ENCODE measurements at regions not wholly inside any gene's neighbourhood (a gene's known extent, or its start where the extent isn't known, plus 50 kb on each side); places are given as distances from the start of the nearest gene placed in this dataset.

DNA sequence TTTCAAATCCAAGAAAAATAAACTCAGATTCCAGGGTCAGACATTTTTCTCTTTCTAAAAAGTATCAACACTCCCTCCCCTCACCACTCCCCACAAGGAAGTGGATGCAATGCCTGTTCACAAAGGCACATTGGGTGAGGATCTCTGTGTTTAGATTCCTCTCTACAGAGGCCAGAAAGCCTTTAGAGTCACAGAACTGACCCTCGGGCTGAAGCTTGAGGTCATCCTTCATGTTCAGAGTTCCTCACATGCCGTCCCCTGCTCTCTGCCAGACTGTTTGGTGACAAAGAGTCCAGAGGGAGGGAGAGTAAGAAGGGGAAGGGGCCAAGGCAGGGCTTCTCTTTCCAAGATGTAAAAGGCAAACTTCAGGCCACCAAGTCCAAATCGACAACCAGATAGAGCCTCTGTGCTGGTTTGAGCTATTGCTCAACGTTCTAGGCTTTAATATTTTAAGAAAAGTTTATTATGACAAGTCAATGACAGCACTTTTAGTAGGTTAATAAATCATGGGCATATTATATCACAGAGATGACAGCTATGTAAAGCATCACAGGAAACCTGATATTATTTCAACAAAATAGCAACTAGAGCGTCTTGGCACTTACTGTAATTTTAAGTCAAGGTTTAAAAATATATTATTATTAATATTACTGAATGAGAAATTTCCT, 269.4 kb downstream of the ETAA1 start:
- TF ChIP-seq POLR2A (IDR thresholded peaks at IDR 0.05): no peak
- TF ChIP-seq, protein P1, sequence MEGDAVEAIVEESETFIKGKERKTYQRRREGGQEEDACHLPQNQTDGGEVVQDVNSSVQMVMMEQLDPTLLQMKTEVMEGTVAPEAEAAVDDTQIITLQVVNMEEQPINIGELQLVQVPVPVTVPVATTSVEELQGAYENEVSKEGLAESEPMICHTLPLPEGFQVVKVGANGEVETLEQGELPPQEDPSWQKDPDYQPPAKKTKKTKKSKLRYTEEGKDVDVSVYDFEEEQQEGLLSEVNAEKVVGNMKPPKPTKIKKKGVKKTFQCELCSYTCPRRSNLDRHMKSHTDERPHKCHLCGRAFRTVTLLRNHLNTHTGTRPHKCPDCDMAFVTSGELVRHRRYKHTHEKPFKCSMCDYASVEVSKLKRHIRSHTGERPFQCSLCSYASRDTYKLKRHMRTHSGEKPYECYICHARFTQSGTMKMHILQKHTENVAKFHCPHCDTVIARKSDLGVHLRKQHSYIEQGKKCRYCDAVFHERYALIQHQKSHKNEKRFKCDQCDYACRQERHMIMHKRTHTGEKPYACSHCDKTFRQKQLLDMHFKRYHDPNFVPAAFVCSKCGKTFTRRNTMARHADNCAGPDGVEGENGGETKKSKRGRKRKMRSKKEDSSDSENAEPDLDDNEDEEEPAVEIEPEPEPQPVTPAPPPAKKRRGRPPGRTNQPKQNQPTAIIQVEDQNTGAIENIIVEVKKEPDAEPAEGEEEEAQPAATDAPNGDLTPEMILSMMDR (IDR thresholded peaks at IDR 0.05): no peak
- H3K27ac ChIP-seq: no peak overlapping the region
- intact Hi-C loops (cut with DNase I): no loop called here
- H3K9me3 ChIP-seq: no peaks in the 10 kb centered on the region
- no peaks in the 10 kb centered on the region for H3K36me3 ChIP-seq
- peaks cover 24 to 33% of the 10 kb centered on the region in 2 donors for H3K4me1 ChIP-seq
- H3K4me3 ChIP-seq (replicated peaks in 1 of 3): no peak overlapping the region
- WGBS, 2 donors: 44 to 78% methylated on average over 5 of the region's 5 CpGs
- DNase-seq: no peak
- H3K27me3 ChIP-seq: no peaks in the 10 kb centered on the region

DNA sequence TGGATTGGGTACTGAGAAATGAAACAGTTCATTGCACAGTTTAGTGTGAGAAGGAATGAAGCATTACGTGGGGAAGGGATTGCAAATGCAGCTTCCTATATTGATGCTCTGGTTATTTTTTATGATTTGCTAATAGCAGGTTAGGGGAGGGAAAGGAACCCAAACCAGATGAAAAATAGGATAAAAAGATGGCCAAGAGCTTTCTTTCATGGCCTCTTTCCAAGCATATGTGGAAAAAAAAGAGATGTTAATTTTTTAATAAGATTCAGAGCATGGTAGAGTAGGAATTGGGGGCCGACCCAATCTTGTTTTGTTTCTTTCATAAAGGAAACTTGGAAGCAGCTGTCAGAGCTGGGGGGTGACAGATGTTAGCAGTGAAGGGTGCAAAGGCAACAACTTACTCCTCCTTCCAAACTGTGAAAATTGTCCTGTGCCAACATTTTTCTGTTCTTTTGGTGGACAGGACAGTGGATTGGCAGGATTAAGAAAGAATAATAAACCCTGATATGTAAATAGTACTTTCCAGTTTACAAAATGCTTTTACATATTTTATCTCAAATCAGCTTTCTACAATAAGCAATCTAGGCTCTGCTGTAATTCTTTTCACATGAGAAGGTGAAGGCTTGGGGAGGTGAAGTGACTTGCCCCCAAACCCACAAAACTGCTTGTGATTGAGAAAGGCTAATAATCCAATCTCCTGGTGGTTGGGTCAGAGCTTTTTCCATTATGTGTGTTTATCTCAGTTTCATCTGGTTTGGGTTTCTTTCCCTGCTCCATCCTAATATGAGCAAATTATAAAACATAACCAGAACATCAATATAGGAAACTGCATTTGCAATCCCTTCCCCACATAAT, 270.1 kb downstream of the ETAA1 start:
- WGBS, 2 donors: 57 to 73% methylated on average over 2 of the region's 2 CpGs
- DNase-seq: no peak
- Histone ChIP-seq H3K27ac (no peak overlapping the region), H3K4me3 (replicated peaks in 1 of 3) (no peak overlapping the region), H3K4me1 (peaks cover 24 to 33% of the 10 kb centered on the region in 2 donors), H3K9me3 (no peaks in the 10 kb centered on the region), H3K27me3 (no peaks in the 10 kb centered on the region), H3K36me3 (no peaks in the 10 kb centered on the region)
- TF ChIP-seq POLR2A (IDR thresholded peaks at IDR 0.05): no peak
- TF ChIP-seq, protein P1 (IDR thresholded peaks at IDR 0.05): no peak
- intact Hi-C loops (cut with DNase I): no loop called here

DNA sequence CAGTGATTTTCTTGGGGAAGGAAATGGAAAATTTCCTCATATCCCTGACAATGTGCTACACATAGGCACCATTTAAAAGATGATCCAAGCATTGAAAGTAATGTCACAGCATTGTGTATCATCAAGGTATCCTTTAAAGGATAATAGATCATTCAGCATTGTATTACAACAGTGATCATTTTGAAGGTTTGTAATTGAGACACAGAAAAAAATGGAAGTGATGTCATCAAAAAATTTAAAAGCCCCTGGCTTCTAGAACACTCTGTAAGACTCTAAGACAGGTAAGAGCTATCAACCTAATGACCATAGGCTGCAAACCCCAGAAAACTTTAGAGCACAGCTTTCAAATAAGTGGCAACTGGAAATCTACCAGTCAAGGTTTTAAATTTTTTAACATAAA, 271.4 kb downstream of the ETAA1 start:
- Histone ChIP-seq H3K4me3 (replicated peaks in 1 of 3) (no peak overlapping the region), H3K9me3 (no peaks in the 10 kb centered on the region), H3K27ac (no peak overlapping the region), H3K4me1 (peaks cover 24 to 33% of the 10 kb centered on the region in 2 donors), H3K36me3 (no peaks in the 10 kb centered on the region), H3K27me3 (no peaks in the 10 kb centered on the region)
- intact Hi-C loops (cut with DNase I): no loop called here
- no peak for DNase-seq
- TF ChIP-seq POLR2A (IDR thresholded peaks at IDR 0.05): no peak
- TF ChIP-seq, protein P1 (IDR thresholded peaks at IDR 0.05): no peak

DNA sequence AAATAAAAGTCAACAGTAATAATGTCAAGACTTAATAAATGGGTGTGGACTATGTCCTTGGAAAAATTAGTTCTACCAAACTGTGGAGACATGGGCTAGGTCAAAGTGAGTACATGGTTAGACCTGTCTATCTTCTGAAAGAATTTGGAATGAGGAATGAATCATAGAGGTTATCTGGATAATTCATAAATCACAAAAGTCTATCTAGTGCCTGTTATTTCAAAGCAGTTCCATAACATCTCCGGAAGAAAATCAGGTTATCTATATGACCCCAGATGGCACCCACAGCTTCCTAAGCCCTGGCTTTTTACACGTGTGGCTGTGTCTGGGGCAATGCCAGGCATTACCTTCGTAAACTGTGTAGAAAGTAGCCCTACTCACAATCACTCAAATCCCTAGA, 272.0 kb downstream of the ETAA1 start:
- DNase-seq: no peak

More for the DNA sequence above, 272.0 kb downstream of the ETAA1 start:
- Histone ChIP-seq H3K4me3 (replicated peaks in 1 of 3) (no peak overlapping the region), H3K27me3 (no peaks in the 10 kb centered on the region), H3K36me3 (no peaks in the 10 kb centered on the region), H3K27ac (peak overlapping the region in 2 of 3 donors; percentile 66 to 74), H3K4me1 (peaks cover 24 to 33% of the 10 kb centered on the region in 2 donors), H3K9me3 (no peaks in the 10 kb centered on the region)
- no peak for TF ChIP-seq POLR2A (IDR thresholded peaks at IDR 0.05)
- TF ChIP-seq, protein P1 (IDR thresholded peaks at IDR 0.05): no peak
- WGBS, 2 donors: 61 to 67% methylated on average over 3 of the region's 3 CpGs
- intact Hi-C loops (cut with DNase I): no loop called here
